ENCODE measurements at regions not wholly inside any gene's neighbourhood (a gene's known extent, or its start where the extent isn't known, plus 50 kb on each side); places are given as distances from the start of the nearest gene placed in this dataset.

DNA sequence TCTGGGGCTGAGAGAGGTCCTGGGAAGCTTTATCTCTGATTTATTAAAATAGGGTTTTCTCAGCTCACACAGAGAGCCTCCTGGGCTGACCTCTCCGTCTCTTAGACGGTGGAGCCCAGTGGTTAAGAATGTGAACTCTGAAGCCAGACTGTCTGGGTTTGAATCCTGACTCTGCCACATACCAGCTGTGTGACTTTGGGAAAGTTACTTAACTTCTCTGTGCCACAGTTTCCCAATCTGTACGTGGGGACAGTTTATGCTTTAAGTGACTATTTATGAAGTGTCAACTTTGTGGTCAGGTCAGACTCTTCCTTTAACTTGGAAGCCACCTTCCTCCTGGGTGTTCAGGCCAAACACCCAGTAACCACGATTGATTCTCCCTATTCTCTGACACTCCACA is 290.9 kb downstream of the AACS start:
- WGBS, 2 donors, result 76 to 84% methylated on average over 4 of the region's 4 CpGs
- H3K4me1 ChIP-seq (ENCODE audit: control insufficient read depth in 2 of 2, insufficient read depth in 2 of 2, low read length in 1 of 2), result no peaks in the 10 kb centered on the region
- no peak overlapping the region for H3K4me3 ChIP-seq (ENCODE audit: low read depth in 1 of 2, low read length in 2 of 2)
- peaks cover 0 to 3% of the 10 kb centered on the region in 2 donors for H3K9me3 ChIP-seq (ENCODE audit: control insufficient read depth in 2 of 2, insufficient read depth in 1 of 2, low read depth in 1 of 2, low read length in 1 of 2)
- H3K36me3 ChIP-seq (ENCODE audit: control insufficient read depth in 2 of 2, insufficient read depth in 2 of 2, low read length in 1 of 2), result no peaks in the 10 kb centered on the region
- H3K27me3 ChIP-seq (ENCODE audit: control insufficient read depth in 1 of 2, insufficient read depth in 2 of 2, low read length in 2 of 2), result no peaks in the 10 kb centered on the region
- no peak overlapping the region for H3K27ac ChIP-seq (ENCODE audit: low read depth in 2 of 2, low read length in 1 of 2)

DNA sequence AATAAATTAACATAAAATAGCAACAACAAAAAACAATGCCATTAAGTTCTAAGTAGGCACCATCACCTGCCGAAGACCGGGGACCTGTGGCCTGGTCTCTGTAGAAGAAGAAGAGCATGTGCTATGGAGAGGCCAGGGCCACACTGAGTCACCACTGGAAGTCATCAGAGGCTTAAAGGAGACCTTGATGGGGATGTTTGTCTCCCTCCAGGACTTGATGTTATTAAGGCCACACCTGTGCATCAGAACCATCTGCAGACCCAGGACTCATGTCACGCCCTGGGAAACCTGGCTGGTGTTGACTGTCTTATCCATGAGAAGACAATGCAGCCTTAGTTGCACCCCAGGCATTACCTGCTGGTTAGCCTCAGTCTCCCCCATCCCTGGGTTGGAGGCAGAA is 292.3 kb downstream of the AACS start:
- no peaks in the 10 kb centered on the region for H3K27me3 ChIP-seq (ENCODE audit: control insufficient read depth in 1 of 2, insufficient read depth in 2 of 2, low read length in 2 of 2)

DNA sequence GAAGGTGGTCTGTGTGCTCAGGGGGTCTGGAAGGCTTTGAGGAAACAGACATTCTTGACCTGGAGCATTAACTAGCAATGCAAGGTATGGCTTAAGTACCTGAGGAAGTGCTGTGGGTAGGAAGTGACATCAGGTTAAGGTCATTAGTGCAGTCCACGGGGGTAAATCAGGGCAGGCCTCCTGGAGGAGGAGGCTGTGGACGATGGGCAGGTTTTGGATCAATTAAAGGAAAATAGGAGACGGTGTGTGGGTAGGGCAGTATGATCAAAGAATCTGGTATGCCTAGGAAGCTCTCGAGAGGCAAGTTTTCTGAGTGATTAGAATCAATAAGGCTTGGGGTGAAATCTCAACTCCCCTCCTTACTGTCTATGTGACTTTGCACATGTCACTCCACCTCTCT is 295.3 kb downstream of the AACS start:
- Histone ChIP-seq H3K27ac (ENCODE audit: low read depth in 2 of 2, low read length in 1 of 2) (no peak overlapping the region), H3K9me3 (ENCODE audit: control insufficient read depth in 2 of 2, insufficient read depth in 1 of 2, low read depth in 1 of 2, low read length in 1 of 2) (no peaks in the 10 kb centered on the region), H3K4me3 (ENCODE audit: low read depth in 1 of 2, low read length in 2 of 2) (no peak overlapping the region), H3K36me3 (ENCODE audit: control insufficient read depth in 2 of 2, insufficient read depth in 2 of 2, low read length in 1 of 2) (no peaks in the 10 kb centered on the region), H3K4me1 (ENCODE audit: control insufficient read depth in 2 of 2, insufficient read depth in 2 of 2, low read length in 1 of 2) (no peaks in the 10 kb centered on the region), H3K27me3 (ENCODE audit: control insufficient read depth in 1 of 2, insufficient read depth in 2 of 2, low read length in 2 of 2) (no peaks in the 10 kb centered on the region)
- 77 to 81% methylated on average over 4 of the region's 4 CpGs for WGBS, 2 donors

More for the DNA sequence above, 292.3 kb downstream of the AACS start:
- H3K36me3 ChIP-seq (ENCODE audit: control insufficient read depth in 2 of 2, insufficient read depth in 2 of 2, low read length in 1 of 2), result no peaks in the 10 kb centered on the region
- no peak overlapping the region for H3K27ac ChIP-seq (ENCODE audit: low read depth in 2 of 2, low read length in 1 of 2)
- WGBS, 2 donors, result 91 to 96% methylated on average over 3 of the region's 3 CpGs
- no peaks in the 10 kb centered on the region for H3K4me1 ChIP-seq (ENCODE audit: control insufficient read depth in 2 of 2, insufficient read depth in 2 of 2, low read length in 1 of 2)
- H3K9me3 ChIP-seq (ENCODE audit: control insufficient read depth in 2 of 2, insufficient read depth in 1 of 2, low read depth in 1 of 2, low read length in 1 of 2), result peaks cover 0 to 3% of the 10 kb centered on the region in 2 donors
- no peak overlapping the region for H3K4me3 ChIP-seq (ENCODE audit: low read depth in 1 of 2, low read length in 2 of 2)

DNA sequence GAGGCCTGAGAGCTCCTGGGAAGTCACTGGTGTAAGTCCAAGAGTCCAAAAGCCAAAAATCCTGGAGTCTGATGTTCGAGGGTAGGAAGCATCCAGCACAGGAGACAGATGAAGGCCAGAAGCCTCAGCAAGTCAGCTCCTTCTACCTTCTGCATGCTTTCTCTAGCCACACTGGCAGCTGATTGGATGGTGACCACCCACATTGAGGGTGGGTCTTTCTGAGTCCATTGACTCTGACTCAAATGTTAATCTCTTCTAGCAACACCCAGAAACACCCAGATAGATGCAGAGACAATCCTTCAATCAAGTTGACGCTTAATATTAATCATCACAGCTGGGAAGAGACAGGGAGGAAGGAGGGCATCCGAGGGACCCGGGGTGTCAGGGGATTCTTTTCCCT is 305.8 kb downstream of the AACS start:
- Histone ChIP-seq H3K36me3 (ENCODE audit: control insufficient read depth in 2 of 2, insufficient read depth in 2 of 2, low read length in 1 of 2) (no peaks in the 10 kb centered on the region), H3K9me3 (ENCODE audit: control insufficient read depth in 2 of 2, insufficient read depth in 1 of 2, low read depth in 1 of 2, low read length in 1 of 2) (no peaks in the 10 kb centered on the region), H3K4me1 (ENCODE audit: control insufficient read depth in 2 of 2, insufficient read depth in 2 of 2, low read length in 1 of 2) (no peaks in the 10 kb centered on the region), H3K27ac (ENCODE audit: low read depth in 2 of 2, low read length in 1 of 2) (no peak overlapping the region), H3K27me3 (ENCODE audit: control insufficient read depth in 1 of 2, insufficient read depth in 2 of 2, low read length in 2 of 2) (no peaks in the 10 kb centered on the region), H3K4me3 (ENCODE audit: low read depth in 1 of 2, low read length in 2 of 2) (no peak overlapping the region)
- 57 to 70% methylated on average over 4 of the region's 4 CpGs for WGBS, 2 donors

DNA sequence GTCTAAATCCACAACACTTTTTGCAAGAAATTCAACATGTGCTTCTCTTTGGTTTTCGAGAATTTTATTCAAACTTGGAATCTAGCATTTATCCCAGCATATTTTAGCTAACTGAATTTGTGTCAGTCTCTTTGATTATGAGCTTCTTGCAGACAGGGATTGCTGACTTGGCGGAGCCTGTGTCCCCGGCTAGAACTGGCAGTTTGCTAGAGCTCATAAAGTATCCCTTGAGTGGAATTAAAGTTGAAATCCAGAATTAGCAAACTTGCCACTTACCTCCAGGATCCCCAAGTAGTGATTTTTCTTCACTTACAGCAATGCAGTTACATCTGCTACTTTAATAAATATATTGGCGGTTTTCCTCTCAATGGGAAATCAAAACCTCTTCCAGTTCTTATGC is 306.9 kb downstream of the AACS start:
- H3K27ac ChIP-seq (ENCODE audit: low read depth in 2 of 2, low read length in 1 of 2), result no peak overlapping the region
- H3K36me3 ChIP-seq (ENCODE audit: control insufficient read depth in 2 of 2, insufficient read depth in 2 of 2, low read length in 1 of 2), result no peaks in the 10 kb centered on the region
- H3K4me3 ChIP-seq (ENCODE audit: low read depth in 1 of 2, low read length in 2 of 2), result no peak overlapping the region
- no peaks in the 10 kb centered on the region for H3K9me3 ChIP-seq (ENCODE audit: control insufficient read depth in 2 of 2, insufficient read depth in 1 of 2, low read depth in 1 of 2, low read length in 1 of 2)
- H3K4me1 ChIP-seq (ENCODE audit: control insufficient read depth in 2 of 2, insufficient read depth in 2 of 2, low read length in 1 of 2), result no peaks in the 10 kb centered on the region
- WGBS, 2 donors, result 85 to 91% methylated on average over 4 of the region's 4 CpGs
- no peaks in the 10 kb centered on the region for H3K27me3 ChIP-seq (ENCODE audit: control insufficient read depth in 1 of 2, insufficient read depth in 2 of 2, low read length in 2 of 2)

DNA sequence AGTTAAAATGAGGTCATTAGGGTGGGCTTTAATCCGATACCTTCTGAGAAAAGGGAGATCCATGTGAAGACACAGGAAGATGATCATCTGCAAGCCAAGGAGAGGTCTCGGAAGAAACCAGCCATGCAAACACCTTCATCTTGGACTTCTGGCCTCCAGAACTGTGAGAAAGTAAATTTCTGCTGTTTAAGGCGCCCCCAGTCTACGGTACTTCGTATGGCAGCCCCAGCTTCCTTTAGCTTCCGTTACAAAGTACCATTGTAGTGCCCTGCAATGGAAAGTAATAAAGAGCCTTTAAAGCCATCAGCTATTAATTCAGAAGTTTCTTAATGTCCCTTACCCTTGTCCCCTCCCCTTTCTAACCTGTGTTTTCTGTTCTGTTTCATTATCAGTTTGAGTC is 308.1 kb downstream of the AACS start:
- H3K36me3 ChIP-seq (ENCODE audit: control insufficient read depth in 2 of 2, insufficient read depth in 2 of 2, low read length in 1 of 2), result no peaks in the 10 kb centered on the region
- H3K9me3 ChIP-seq (ENCODE audit: control insufficient read depth in 2 of 2, insufficient read depth in 1 of 2, low read depth in 1 of 2, low read length in 1 of 2), result no peaks in the 10 kb centered on the region
- H3K4me1 ChIP-seq (ENCODE audit: control insufficient read depth in 2 of 2, insufficient read depth in 2 of 2, low read length in 1 of 2), result no peaks in the 10 kb centered on the region
- H3K27me3 ChIP-seq (ENCODE audit: control insufficient read depth in 1 of 2, insufficient read depth in 2 of 2, low read length in 2 of 2), result no peaks in the 10 kb centered on the region
- H3K27ac ChIP-seq (ENCODE audit: low read depth in 2 of 2, low read length in 1 of 2), result no peak overlapping the region
- H3K4me3 ChIP-seq (ENCODE audit: low read depth in 1 of 2, low read length in 2 of 2), result no peak overlapping the region
- 80 to 84% methylated on average over 6 of the region's 6 CpGs for WGBS, 2 donors

DNA sequence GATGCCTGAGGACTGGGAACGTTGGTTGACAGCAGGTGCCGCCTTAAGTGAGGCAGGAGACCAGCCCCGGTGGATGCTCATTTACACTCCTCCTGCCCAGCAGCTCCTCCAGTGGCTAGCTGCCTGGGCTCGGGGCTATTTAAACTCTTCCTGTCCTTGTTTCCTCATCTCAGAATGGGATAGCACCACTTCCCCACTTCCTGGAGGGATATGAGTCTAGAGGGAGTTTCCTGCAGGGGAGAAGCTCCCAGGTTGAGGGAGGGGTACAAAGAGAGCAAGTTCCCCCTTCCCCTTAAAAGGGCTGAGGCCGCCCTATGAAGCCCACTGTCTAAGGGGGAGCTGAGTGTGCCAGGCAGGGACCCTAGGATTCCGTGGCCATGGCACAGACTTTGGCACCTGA is 311.2 kb downstream of the AACS start:
- Histone ChIP-seq H3K4me3 (ENCODE audit: low read depth in 1 of 2, low read length in 2 of 2) (no peak overlapping the region), H3K27me3 (ENCODE audit: control insufficient read depth in 1 of 2, insufficient read depth in 2 of 2, low read length in 2 of 2) (no peaks in the 10 kb centered on the region), H3K27ac (ENCODE audit: low read depth in 2 of 2, low read length in 1 of 2) (no peak overlapping the region), H3K4me1 (ENCODE audit: control insufficient read depth in 2 of 2, insufficient read depth in 2 of 2, low read length in 1 of 2) (no peaks in the 10 kb centered on the region), H3K9me3 (ENCODE audit: control insufficient read depth in 2 of 2, insufficient read depth in 1 of 2, low read depth in 1 of 2, low read length in 1 of 2) (no peaks in the 10 kb centered on the region), H3K36me3 (ENCODE audit: control insufficient read depth in 2 of 2, insufficient read depth in 2 of 2, low read length in 1 of 2) (no peaks in the 10 kb centered on the region)
- WGBS, 2 donors, result 42 to 58% methylated on average over 6 of the region's 6 CpGs

DNA sequence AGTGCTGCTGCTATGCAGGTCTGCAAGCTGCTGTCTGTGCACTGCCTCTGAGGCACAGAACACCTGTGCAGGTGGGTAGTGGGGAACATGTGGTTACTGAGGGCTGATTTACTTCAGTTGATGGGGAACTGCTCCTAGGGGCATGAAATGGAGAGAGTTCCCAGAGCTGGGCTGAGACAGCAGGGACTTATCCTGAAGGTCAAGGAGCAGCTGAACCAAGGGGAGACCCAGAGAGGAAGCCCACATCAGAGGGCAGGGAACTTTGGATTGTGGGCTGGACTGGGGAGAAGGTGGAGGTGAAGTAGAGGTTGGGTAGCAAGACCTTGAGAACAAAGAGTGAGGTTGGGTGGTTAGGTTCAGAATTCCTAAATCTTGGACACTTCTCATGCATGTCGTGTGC is 311.9 kb downstream of the AACS start:
- H3K4me3 ChIP-seq (ENCODE audit: low read depth in 1 of 2, low read length in 2 of 2), result no peak overlapping the region
- WGBS, 2 donors, result 88 to 100% methylated on average over 1 of the region's 1 CpG

DNA sequence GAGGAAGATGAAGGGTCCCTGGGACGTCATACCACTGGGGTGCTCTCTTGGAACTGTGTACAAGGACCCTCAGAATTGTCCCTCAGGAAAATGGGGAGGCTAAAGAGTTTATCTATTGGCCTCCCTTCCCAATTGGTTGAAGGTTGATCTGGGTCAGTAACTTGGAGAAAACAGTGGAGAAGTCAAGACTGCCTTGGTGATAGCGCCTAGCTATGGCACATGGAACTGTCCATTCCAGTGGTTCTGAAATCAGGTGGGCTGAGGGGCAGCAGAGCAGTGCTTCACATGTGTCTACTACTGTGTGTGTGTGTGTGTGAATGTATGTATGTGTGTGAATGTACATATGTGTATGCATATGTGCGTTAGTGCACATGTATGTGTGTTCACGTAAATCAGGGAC is 316.1 kb downstream of the AACS start:
- Histone ChIP-seq H3K36me3 (ENCODE audit: control insufficient read depth in 2 of 2, insufficient read depth in 2 of 2, low read length in 1 of 2) (no peaks in the 10 kb centered on the region), H3K4me3 (ENCODE audit: low read depth in 1 of 2, low read length in 2 of 2) (no peak overlapping the region), H3K4me1 (ENCODE audit: control insufficient read depth in 2 of 2, insufficient read depth in 2 of 2, low read length in 1 of 2) (no peaks in the 10 kb centered on the region), H3K27ac (ENCODE audit: low read depth in 2 of 2, low read length in 1 of 2) (no peak overlapping the region), H3K27me3 (ENCODE audit: control insufficient read depth in 1 of 2, insufficient read depth in 2 of 2, low read length in 2 of 2) (no peaks in the 10 kb centered on the region), H3K9me3 (ENCODE audit: control insufficient read depth in 2 of 2, insufficient read depth in 1 of 2, low read depth in 1 of 2, low read length in 1 of 2) (no peaks in the 10 kb centered on the region)
- WGBS, 2 donors, result 73 to 77% methylated on average over 4 of the region's 4 CpGs

More for the DNA sequence above, 311.9 kb downstream of the AACS start:
- Histone ChIP-seq H3K27ac (ENCODE audit: low read depth in 2 of 2, low read length in 1 of 2) (no peak overlapping the region), H3K9me3 (ENCODE audit: control insufficient read depth in 2 of 2, insufficient read depth in 1 of 2, low read depth in 1 of 2, low read length in 1 of 2) (no peaks in the 10 kb centered on the region), H3K4me1 (ENCODE audit: control insufficient read depth in 2 of 2, insufficient read depth in 2 of 2, low read length in 1 of 2) (no peaks in the 10 kb centered on the region), H3K27me3 (ENCODE audit: control insufficient read depth in 1 of 2, insufficient read depth in 2 of 2, low read length in 2 of 2) (no peaks in the 10 kb centered on the region), H3K36me3 (ENCODE audit: control insufficient read depth in 2 of 2, insufficient read depth in 2 of 2, low read length in 1 of 2) (no peaks in the 10 kb centered on the region)

DNA sequence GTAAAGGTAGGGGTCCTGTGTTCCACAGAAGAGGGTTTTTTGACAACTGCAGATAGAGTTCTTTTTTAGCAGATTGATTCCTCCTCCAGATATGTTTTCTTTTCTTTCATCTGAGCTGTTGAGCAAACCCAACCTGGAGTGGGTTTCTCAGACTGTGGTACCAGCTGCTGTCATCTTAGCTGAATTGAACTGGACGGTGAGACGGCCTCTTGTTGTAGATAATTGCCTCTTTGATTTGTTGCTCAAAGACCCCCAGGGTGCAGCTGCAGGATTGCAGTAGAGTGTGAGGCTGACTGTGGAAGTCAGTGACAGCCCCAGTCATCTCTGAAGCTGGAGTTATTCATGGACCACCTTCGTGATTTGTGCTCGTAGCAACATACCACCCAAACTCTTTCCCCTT is 317.7 kb downstream of the AACS start:
- H3K36me3 ChIP-seq (ENCODE audit: control insufficient read depth in 2 of 2, insufficient read depth in 2 of 2, low read length in 1 of 2), result no peaks in the 10 kb centered on the region
- no peak overlapping the region for H3K27ac ChIP-seq (ENCODE audit: low read depth in 2 of 2, low read length in 1 of 2)
- H3K9me3 ChIP-seq (ENCODE audit: control insufficient read depth in 2 of 2, insufficient read depth in 1 of 2, low read depth in 1 of 2, low read length in 1 of 2), result no peaks in the 10 kb centered on the region
- WGBS, 2 donors, result 61 to 64% methylated on average over 4 of the region's 4 CpGs
- no peaks in the 10 kb centered on the region for H3K27me3 ChIP-seq (ENCODE audit: control insufficient read depth in 1 of 2, insufficient read depth in 2 of 2, low read length in 2 of 2)
- H3K4me3 ChIP-seq (ENCODE audit: low read depth in 1 of 2, low read length in 2 of 2), result no peak overlapping the region
- H3K4me1 ChIP-seq (ENCODE audit: control insufficient read depth in 2 of 2, insufficient read depth in 2 of 2, low read length in 1 of 2), result no peaks in the 10 kb centered on the region
